NCI-H2029 (cell line): ENCODE measurements at regions not wholly inside any gene's neighbourhood (a gene's known extent, or its start where the extent isn't known, plus 50 kb on each side); places are given as distances from the start of the nearest gene placed in this dataset.
"Not testable (repeated sequence)": the region's sequence is repeated elsewhere in the genome, so short reads cannot be mapped to it uniquely, and the experiment has no call there.

Experiments
- DNase-seq: peaks from one replicate; lab custom pipeline; 2025; lab: John Stamatoyannopoulos, UW

DNA sequence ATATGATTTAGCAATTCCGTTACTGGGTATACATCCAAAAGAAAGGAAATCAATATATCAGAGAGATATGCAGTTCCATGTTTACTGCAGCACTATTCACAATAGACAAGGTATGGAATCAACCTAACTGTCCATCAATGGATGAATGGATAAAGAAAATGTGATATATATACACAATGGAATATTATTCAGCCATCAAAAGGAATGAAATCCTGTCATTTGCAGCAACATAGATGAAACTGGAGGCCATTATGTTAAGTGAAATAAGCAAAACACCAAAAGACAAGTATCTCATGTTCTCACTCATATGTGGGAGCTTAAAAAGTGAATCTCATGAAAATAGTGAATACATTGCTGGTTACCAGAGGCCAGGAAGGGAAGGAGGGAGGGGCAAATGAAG is 390.8 kb downstream of the ZFHX3 start:
- no peak for DNase-seq

DNA sequence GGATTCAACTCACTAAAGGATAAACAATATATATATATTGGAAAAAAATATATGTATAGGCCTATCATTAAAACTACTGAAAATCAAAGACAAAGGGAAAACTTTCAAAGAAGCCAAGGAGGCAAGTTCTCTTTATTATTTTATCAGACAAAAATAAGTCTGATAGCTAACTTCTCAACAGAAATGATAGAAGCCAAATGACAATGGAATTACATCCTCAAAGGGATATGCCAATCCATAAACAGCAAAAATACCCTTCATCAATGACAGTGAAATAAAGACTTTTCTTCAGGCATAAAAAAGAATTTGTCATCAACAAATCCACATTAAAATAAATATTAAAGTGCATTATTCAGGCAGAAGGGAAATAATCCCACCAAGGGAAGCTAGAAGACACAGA is 393.4 kb downstream of the ZFHX3 start:
- DNase-seq = no peak

DNA sequence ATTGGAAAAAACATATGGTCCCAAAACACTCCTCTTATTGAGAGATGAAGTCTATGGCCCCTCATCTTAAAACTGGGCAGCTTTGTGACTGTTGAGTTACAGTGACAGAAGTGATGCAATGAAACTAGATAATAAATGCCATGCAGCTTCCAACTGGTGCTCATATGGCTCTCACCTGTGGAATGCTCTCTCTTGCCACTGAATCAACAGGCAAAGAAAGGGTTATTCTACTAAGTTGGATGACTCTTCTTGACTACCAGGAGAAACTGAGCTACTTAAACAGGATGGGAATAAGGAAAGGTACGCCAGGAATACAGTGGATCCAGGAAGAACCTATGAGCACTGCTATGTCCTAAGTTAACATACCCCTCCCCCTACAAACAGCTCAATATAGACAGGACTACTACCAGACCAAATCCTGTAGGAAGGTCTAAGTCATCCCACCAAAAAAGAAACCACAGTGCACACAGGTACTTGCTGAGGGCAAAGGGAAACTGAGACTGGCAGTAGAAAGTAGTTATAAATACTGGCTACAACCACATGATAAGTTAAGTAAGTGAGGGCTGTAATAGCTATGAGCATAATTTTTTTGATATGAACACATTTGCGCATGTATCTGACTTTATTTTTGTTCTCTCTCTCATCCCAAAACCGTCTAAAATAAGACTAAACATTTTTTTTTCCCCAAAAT is 398.5 kb downstream of the ZFHX3 start:
- DNase-seq = no peak

DNA sequence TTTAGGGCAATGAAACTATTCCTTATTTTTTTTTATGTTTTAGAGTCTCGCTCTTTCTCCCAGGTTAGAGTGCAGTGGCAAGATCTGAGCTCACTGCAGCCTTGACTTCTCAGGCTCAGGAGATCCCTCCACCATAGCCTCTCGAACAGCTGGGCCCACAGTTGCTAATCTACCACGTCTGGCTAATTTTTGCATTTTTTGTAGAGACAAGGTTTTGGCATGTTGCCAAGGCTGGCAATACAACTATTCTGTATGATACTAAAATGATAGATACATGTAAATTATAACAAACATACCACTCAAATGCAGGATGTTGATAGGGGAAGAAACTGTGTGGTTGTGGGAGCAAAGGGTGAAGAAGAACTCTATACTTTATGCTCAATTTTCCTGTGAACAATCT is 401.3 kb downstream of the ZFHX3 start:
- no peak for DNase-seq

- no peak for DNase-seq
These were observed 402.4 kb downstream of the ZFHX3 start for GRCh38 chr16:72645538-72645937.

DNA sequence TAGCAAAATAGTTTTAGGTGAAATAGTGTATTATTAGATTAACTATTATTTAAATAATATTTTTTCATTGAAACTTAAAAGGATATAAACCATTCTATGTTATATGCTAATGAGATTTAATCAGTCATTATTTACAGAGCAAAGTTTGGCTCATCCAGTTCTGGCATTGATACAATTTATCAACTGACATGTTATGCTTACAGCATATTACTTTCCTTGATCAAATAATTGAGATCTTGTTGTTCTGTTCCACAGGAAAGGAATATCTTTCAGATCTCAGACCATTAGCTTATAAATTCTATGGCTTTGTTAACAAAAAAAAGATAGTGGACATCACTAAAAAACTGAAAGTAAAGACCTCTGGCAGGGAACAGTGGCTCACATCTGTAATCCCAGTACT is 403.0 kb downstream of the ZFHX3 start:
- DNase-seq = no peak

DNA sequence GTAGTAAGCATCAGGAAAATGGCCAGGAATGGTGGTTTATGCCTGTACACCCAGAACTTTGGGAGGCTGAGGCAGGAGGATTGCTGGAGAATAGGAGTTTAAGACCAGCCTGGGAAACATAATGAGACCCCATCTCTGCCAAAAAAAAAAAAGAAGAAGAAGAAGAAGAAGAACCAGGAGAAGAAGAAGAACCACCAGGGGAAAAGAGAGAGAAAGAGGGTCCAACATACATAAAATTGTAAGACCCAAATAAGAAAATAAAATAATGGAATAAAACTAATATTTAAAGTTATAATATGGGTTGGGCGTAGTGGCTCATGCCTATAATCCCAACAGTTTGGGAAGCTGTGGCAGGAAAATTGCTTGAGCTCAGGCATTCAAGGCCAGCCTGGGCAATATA is 408.4 kb downstream of the ZFHX3 start:
- DNase-seq = no peak

- no peak for DNase-seq
These were observed 410.6 kb downstream of the ZFHX3 start for GRCh38 chr16:72637306-72637705.

DNA sequence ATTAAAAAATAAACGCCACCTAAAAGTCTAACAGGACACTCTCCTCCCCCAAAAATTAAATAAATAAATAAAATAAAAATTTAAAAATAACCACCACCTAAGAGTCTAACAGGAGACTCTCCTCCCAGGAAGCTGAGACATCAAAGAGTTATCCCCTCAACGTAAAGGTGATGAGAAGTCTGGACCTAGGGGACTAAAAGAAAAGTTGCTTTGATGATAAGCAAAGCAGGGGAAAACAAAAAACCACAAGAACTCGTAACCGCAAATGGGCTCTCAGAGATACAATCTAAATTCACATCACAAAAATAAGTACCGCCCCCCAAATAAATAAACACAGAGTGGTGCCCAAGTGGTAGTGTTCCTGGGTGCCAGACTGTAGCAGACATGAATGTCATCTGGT is 412.2 kb downstream of the ZFHX3 start:
- DNase-seq = no peak

GRCh38 chr16:72635104-72635503 is 412.8 kb downstream of the ZFHX3 start:
- DNase-seq = no peak

GRCh38 chr16:72627182-72627896 is 420.6 kb downstream of the ZFHX3 start:
- not testable (repeated sequence) for DNase-seq

- no peak for DNase-seq
These were observed 421.3 kb downstream of the ZFHX3 start for GRCh38 chr16:72626623-72627022.

GRCh38 chr16:72621651-72622050 is 426.3 kb downstream of the ZFHX3 start:
- DNase-seq = no peak

DNA sequence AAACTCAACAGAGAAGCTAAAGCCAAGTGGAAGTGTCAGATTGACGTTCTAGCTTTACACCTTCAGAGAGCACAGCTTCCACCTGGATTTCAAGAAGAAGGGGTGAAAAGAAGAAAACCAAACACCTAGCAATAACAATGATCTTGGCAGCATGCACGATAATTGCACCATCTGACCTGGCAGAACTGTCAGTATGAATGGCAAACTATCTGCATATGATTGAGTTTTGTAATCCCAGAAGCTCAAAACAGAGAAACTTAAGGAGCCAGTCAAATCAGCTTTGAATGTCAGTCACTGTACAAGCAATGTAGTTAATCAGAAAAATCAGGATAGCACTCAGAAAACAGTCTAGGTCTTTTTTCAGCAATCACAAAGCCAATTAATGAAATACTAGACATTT is 427.1 kb downstream of the ZFHX3 start:
- no peak for DNase-seq

DNA sequence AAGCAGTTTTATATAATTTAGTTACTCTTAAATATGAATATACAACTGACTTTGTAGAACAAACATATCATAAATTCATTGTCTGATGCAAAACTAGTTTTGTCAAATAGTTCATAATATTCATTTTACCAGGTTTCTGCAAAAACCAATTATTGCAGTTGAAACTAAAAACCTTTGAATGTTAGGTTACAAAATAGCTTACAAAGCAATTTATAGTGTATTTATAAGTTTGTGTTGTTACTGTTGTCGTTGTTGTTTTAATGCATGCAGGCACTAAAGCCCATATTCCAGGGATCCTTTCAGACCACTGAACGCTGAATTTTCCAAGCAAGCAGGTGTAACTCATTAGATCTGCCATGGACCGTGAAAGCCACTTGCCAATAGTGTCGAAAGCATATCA is 427.6 kb downstream of the ZFHX3 start:
- no peak for DNase-seq

DNA sequence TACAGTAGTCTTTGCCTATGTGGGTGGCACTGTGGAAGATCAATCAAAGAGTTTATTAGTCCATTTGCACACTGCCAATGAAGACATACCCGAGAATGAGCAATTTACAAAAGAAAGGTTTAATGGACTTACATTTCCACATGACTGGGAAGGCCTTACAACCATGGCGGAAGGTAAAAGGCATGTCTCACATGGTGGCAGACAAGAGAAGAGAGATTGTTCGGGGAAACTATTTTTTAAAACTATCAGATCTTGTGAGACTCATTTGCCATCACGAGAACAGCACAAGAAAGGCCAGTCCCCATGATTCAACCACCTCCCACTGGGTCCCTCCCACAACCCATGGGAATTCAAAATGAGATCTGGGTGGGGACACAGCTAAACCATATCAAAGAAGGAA is 432.1 kb downstream of the ZFHX3 start:
- DNase-seq = no peak

GRCh38 chr16:72612718-72613117 is 435.2 kb downstream of the ZFHX3 start:
- no peak for DNase-seq

- DNase-seq = no peak
These were observed 435.7 kb downstream of the ZFHX3 start for GRCh38 chr16:72612256-72612655.

DNA sequence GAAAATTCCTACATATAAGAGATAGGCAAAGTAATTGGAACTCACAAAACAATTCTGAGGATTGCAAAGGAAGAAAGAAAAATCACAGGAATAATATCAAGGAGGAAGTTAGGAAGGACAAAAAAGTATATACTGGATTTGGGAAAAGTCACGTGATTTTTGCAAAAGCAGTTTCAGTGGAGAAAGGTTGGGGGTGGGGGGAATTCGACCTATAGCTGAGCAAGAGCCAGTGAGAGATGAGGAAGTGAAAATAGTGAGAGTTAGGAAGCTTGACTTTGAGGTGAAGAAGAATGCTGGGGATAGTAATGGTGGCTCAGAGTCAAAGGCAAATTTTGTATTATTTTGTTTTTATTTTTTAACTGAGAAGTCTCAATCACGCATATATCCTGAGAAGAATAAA is 438.0 kb upstream of the PMFBP1 start:
- DNase-seq = no peak

- DNase-seq = no peak
These were observed 437.1 kb upstream of the PMFBP1 start for GRCh38 chr16:72609066-72609465.

GRCh38 chr16:72604375-72604774 is 432.4 kb upstream of the PMFBP1 start:
- DNase-seq = no peak

DNA sequence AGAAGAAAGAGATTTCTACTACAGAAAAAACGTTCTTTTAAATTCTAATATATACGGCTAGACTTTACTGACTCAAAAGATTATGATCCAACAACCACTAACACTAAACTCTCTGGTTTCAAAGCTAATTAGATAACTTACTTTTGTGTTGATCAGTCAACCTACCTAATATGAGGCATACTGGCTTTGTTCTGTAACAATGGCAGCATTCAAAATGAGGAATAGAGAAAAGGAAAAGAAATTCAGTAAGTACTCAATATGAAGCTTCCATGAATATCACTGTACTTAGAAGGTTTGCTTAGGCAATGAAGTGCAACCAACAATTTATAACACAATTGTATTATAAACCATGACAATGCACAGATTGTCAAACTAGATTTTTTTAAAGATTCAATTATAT is 430.5 kb upstream of the PMFBP1 start:
- DNase-seq = no peak

DNA sequence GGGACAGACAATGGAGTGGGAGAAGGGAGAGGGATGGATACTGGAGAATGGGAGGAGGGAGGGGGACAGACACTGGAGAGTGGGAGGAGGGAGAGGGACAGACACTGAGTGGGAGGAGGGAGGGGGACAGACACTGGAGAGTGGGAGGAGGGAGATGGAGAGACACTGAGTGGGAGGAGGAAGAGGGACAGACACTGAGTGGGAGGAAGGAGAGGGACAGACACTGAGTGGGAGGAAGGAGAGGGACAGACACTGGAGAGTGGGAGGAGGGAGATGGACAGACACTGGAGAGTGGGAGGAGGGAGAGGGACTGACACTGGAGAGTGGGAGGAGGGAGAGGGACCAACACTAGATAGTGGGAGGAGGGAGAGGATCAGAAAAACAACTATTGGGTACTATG is 426.7 kb upstream of the PMFBP1 start:
- DNase-seq = no peak

GRCh38 chr16:72597938-72598337 is 426.0 kb upstream of the PMFBP1 start:
- DNase-seq = no peak
